GM18505 (cell line): ENCODE measurements at regions not wholly inside any gene's neighbourhood (a gene's known extent, or its start where the extent isn't known, plus 50 kb on each side); places are given as distances from the start of the nearest gene placed in this dataset.

Source experiments
- ATAC-seq: cut with Tn5 transposase; IDR thresholded peaks from one replicate; pipeline ENCODE4 v1.9.1; 2021; ENCODE audit not compliant: unreplicated experiment
- POLR2A ChIP-seq: IDR thresholded peaks from 4 replicates; pipeline ENCODE4 v1.6.1; 2011; ENCODE audit warnings: borderline replicate concordance; ENCODE audit not compliant: insufficient read depth, insufficient read length; ENCODE audit errors: extremely low read depth

DNA sequence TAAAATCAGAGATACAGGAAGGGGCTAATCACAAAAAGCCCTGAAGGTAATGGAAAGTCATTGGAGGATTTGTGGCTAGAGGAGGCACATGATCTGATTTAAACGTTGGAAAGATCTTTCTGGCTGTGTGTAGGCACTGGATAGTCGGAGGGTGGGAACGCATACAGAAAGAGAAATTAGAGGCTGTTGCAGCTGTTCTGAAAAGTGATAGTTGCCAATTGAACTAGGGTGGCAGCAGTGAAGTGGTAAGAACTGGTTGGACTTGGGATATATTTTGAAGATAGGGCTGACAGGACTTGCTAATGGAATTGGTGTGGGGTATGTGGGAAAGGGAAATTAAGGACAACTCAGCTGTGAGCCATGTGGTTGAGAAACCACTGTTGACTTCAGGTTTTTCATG is 223.6 kb downstream of the OGFRL1 start:
- TF ChIP-seq POLR2A: no peak
- no peak for ATAC-seq

- ATAC-seq: no peak
- TF ChIP-seq POLR2A: no peak
Measured at GRCh38 chr6:71513036-71513435, 224.4 kb downstream of the OGFRL1 start.

- ATAC-seq: no peak
- TF ChIP-seq POLR2A: no peak
Measured at GRCh38 chr6:71523548-71523947, 234.9 kb downstream of the OGFRL1 start.

DNA sequence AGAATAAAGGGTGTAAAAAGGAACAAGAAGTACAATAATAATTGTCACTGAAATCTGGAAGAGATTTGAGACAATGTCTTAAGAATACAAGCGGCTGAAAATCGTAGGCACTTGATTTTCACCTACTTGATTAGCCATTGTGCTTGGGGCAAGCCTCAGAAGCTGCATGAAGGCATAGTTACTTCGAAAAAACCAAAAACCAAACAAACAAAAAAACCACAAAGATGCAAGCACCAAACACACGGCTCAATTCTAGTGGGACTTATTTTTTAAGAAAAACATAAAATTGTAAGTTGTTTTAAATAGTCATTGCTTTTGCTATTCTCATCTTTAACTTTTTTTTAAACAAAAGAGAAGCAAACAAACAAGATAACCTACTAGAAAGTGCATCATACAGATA is 235.6 kb downstream of the OGFRL1 start:
- ATAC-seq: no peak
- TF ChIP-seq POLR2A: no peak

DNA sequence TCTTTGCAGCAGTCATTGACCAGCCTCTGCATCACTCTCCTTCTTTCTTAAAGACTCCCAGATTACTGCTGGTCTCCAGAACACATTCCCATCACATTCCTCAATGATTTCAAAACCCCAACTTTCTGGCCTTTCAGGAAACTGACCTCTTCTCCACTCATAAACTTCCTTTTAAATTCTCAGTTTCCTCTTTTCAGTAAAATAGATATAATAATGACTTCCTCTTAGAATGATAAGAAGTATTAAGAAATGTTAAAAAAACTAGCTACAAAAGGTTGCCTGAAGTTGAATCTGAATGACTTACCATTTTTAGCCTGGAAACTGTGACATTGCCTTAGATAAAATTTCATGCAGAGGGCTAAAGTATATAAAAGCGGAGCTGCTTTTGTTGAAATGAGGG is 239.3 kb downstream of the OGFRL1 start:
- no peak for ATAC-seq
- no peak for TF ChIP-seq POLR2A

DNA sequence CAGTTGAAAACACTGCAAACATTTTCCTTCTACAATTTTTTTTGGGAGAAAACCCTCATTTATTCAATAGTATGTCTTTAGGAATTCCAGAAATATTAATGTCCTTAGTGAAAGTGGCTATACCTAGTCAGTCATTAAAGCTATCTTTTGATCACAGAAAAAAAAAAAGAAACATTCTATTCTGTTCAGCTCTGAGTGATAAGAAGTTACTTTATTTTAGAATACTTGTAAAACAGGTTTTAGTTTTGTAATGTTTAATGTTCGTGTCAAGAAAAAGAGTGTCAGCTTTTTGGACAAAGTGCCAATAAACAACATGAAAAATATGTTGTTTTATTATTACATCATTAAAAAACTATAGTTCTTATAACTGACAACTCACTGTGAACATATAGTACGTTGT is 240.4 kb downstream of the OGFRL1 start:
- ATAC-seq: no peak
- TF ChIP-seq POLR2A: no peak

DNA sequence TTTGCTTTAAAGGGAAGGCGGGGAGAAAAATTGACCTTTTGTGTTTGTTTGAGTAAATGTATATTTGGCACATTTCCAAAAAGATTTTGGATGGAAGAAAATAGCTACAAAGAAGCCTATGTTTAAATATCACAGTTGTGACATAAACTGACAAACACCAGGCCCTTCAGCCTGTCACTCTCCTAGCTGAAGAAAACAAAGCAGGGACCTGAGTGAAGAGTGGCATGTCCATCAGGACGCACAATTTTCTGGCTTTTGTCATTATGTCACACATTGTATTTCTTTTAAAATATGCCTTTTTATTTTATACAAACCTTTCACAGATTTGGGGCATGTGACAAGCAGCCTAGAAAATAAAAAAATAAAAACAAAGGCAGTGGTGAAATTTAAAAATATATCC is 241.2 kb downstream of the OGFRL1 start:
- ATAC-seq: no peak
- TF ChIP-seq POLR2A: no peak

GRCh38 chr6:71531006-71531405 is 242.4 kb downstream of the OGFRL1 start:
- no peak for ATAC-seq

DNA sequence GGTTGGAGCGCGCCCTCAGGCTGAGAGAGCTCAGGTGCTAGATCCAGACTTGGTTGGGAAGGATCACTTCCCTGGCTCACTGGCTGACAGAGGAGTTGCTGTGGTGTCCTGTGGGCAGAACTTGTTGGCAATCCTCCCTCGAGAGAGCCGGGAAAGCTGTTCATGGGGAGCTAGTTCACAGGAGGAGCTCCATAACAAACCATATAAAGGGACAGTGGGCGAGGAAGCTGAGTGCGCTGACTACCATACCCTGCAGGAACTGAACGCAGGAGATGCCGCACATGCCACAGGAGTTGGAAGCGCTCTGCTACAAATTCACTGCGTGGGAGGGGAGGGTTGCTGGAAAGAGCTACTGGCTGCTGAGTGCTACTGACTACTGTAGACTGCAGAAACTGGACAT is 243.2 kb downstream of the OGFRL1 start:
- no peak for ATAC-seq
- no peak for TF ChIP-seq POLR2A

More at GRCh38 chr6:71531006-71531405, 242.4 kb downstream of the OGFRL1 start:
- TF ChIP-seq POLR2A: no peak

- no peak for TF ChIP-seq POLR2A
- ATAC-seq: no peak
Measured at GRCh38 chr6:71533939-71534379, 245.3 kb downstream of the OGFRL1 start.

DNA sequence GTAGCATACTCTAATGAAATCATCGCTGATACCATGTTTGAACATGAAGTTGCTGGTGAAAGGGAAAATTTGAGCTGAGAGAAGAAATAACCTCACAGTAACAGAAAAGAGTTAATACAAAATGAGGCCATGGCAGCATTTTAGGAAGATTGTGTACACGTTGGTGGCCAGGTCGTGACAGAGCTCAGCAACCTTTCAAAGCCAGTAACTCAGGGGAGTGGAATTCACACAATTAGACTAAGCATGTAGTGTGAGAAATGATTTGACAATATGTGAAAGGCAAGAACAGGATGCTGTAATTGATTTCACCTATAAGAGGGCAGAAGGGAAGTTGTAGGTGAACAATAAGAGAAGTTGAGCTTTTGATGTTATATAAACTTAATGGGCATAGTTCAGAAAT is 246.3 kb downstream of the OGFRL1 start:
- ATAC-seq: no peak
- TF ChIP-seq POLR2A: no peak

DNA sequence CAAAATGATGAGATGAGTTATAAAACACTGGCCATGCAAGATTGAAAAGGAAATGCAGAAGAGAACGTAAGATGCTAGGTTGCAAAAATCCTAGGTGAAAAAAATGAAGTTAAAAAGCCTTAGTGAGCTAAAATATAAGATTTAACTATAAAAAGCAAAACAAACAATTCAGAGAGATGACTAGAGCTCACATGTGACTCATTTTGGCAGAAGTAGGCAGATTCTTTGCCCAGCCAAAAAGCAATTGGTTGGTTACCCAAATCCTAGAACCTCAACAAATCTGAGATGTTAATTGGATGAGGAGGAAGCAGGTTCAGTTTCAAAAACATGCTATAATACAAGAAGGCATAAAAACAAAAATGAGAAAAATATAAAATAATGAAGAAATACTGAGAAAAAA is 249.1 kb downstream of the OGFRL1 start:
- TF ChIP-seq POLR2A: no peak
- ATAC-seq: no peak

DNA sequence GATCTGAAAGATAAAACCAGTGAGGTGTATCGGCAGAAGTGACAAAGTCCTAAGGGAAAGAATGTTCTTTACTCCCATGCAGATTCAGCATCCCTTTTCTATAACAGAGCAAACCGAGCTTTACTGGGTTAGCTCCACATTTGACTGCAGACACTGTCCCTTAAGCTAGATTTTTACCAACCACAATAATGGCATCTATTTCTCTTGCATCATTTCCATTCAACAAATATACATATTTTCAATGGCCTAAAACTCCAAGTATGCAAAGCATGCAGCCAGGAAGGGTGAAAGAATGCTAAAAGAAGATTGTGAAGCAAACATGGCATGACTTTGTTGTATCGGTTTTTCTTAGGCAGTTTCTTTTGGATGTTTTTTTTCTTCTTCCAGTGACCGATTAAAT is 255.4 kb downstream of the OGFRL1 start:
- TF ChIP-seq POLR2A: no peak
- ATAC-seq: no peak

- ATAC-seq: no peak
- TF ChIP-seq POLR2A: no peak
Measured at GRCh38 chr6:71544906-71545305, 256.3 kb downstream of the OGFRL1 start.

DNA sequence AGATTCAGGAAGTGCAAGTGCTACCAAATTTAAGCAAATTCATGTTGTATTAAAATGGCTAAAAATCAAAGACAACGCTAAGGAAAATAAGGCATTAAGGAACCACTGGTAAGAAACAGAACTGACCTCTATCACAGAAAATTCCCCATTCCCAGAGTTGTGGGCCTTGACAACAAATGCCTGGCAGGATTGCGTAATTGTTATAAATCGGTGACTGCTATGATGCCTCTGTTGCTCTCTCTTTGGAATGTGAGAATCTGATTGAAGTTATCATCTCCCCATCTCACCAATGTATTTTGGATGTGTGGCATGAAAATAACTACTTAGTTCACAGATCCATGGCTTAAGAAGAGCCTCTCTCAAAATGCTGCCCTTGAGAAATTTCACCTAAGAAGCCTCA is 257.3 kb downstream of the OGFRL1 start:
- no peak for TF ChIP-seq POLR2A
- no peak for ATAC-seq
